ENCODE measurements at regions not wholly inside any gene's neighbourhood (a gene's known extent, or its start where the extent isn't known, plus 50 kb on each side); places are given as distances from the start of the nearest gene placed in this dataset.

- 87 to 89% methylated on average over 4 of the region's 4 CpGs for WGBS, 2 donors
- no peaks in the 10 kb centered on the region for H3K9me3 ChIP-seq (ENCODE audit: control insufficient read depth in 4 of 4, insufficient read depth in 3 of 4, low read length in 3 of 4)
- peaks cover 0 to 6% (median 0%) of the 10 kb centered on the region in 5 donors for H3K4me1 ChIP-seq (ENCODE audit: control insufficient read depth in 5 of 5, insufficient read depth in 5 of 5, low read length in 5 of 5)
- no peaks in the 10 kb centered on the region for H3K27me3 ChIP-seq (ENCODE audit: control insufficient read depth in 3 of 3, insufficient read depth in 3 of 3, low read length in 2 of 3)
- ATAC-seq (ENCODE audit: insufficient read depth, low FRiP score) (no peak), DNase-seq (no peak)
- H3K9ac ChIP-seq (ENCODE audit: insufficient read depth in 1 of 2, low read length in 2 of 2): no peak overlapping the region
- H3K4me3 ChIP-seq: no peak overlapping the region
- no peak for TF ChIP-seq CTCF (IDR thresholded peaks at IDR 0.05; ENCODE audit: control extremely low read depth, extremely low read depth)
- no peaks in the 10 kb centered on the region for H3K36me3 ChIP-seq (ENCODE audit: control insufficient read depth in 4 of 4, insufficient read depth in 4 of 4, low read length in 4 of 4)
- H3K27ac ChIP-seq (ENCODE audit: low read depth in 1 of 2, low read length in 1 of 2): no peak overlapping the region
Observed at GRCh38 chr11:92505689-92506088, 281.1 kb downstream of the FAT3 start.

- DNase-seq: no peak
- TF ChIP-seq CTCF (IDR thresholded peaks at IDR 0.05; ENCODE audit: control extremely low read depth, extremely low read depth): no peak
- no peaks in the 10 kb centered on the region for H3K27me3 ChIP-seq (ENCODE audit: control insufficient read depth in 3 of 3, insufficient read depth in 3 of 3, low read length in 2 of 3)
- no peaks in the 10 kb centered on the region for H3K9me3 ChIP-seq (ENCODE audit: control insufficient read depth in 4 of 4, insufficient read depth in 3 of 4, low read length in 3 of 4)
- H3K4me1 ChIP-seq (ENCODE audit: control insufficient read depth in 5 of 5, insufficient read depth in 5 of 5, low read length in 5 of 5): peaks cover 0 to 6% (median 0%) of the 10 kb centered on the region in 5 donors
- no peaks in the 10 kb centered on the region for H3K36me3 ChIP-seq (ENCODE audit: control insufficient read depth in 4 of 4, insufficient read depth in 4 of 4, low read length in 4 of 4)
- 88 to 91% methylated on average over 4 of the region's 4 CpGs for WGBS, 2 donors
- H3K4me3 ChIP-seq: no peak overlapping the region
- H3K27ac ChIP-seq (ENCODE audit: low read depth in 1 of 2, low read length in 1 of 2): no peak overlapping the region
- H3K9ac ChIP-seq (ENCODE audit: insufficient read depth in 1 of 2, low read length in 2 of 2): no peak overlapping the region
- ATAC-seq (ENCODE audit: insufficient read depth, low FRiP score): no peak
Observed at GRCh38 chr11:92506809-92507336, 282.3 kb downstream of the FAT3 start.

- no peaks in the 10 kb centered on the region for H3K9me3 ChIP-seq (ENCODE audit: control insufficient read depth in 4 of 4, insufficient read depth in 3 of 4, low read length in 3 of 4)
- no peak for DNase-seq
- no peak for ATAC-seq (ENCODE audit: insufficient read depth, low FRiP score)
- H3K27ac ChIP-seq (ENCODE audit: low read depth in 1 of 2, low read length in 1 of 2): no peak overlapping the region
- WGBS, 2 donors: 95 to 97% methylated on average over 1 of the region's 1 CpG
- no peak for TF ChIP-seq CTCF (IDR thresholded peaks at IDR 0.05; ENCODE audit: control extremely low read depth, extremely low read depth)
- no peak overlapping the region for H3K9ac ChIP-seq (ENCODE audit: insufficient read depth in 1 of 2, low read length in 2 of 2)
- H3K27me3 ChIP-seq (ENCODE audit: control insufficient read depth in 3 of 3, insufficient read depth in 3 of 3, low read length in 2 of 3): no peaks in the 10 kb centered on the region
- no peak overlapping the region for H3K4me3 ChIP-seq
- H3K4me1 ChIP-seq (ENCODE audit: control insufficient read depth in 5 of 5, insufficient read depth in 5 of 5, low read length in 5 of 5): no peaks in the 10 kb centered on the region
- H3K36me3 ChIP-seq (ENCODE audit: control insufficient read depth in 4 of 4, insufficient read depth in 4 of 4, low read length in 4 of 4): no peaks in the 10 kb centered on the region
Observed at GRCh38 chr11:92510591-92510990, 286.0 kb downstream of the FAT3 start.

Data from lung (tissue), 11 donors.